HL-60 (cell line): ENCODE measurements at regions not wholly inside any gene's neighbourhood (a gene's known extent, or its start where the extent isn't known, plus 50 kb on each side); places are given as distances from the start of the nearest gene placed in this dataset.
A peak's percentile ranks its signal among the peaks of the same experiment; 100 is the strongest.

Source experiments
- DNase-seq, 2 experiments: peaks; one replicate each; pipeline ENCODE4 v3.0.0-alpha.2; 2010 to 2020; ENCODE audit warnings: low read depth in 1 of 2, low spot score in 1 of 2
- H3K27ac ChIP-seq: fragments of 250-450 bp; sonication (Bioruptor Pico); replicated peaks from 2 replicates; pipeline ENCODE4 v1.5.1; 2020; ENCODE audit warnings: mild to moderate bottlenecking, moderate library complexity
- H3K27me3 ChIP-seq: fragments of 250-450 bp; sonication (Bioruptor Pico); 2 replicates; pipeline ENCODE4 v1.5.1; 2021; ENCODE audit warnings: mild to moderate bottlenecking, moderate library complexity; ENCODE audit not compliant: insufficient read depth, poor library complexity, severe bottlenecking
- H3K4me3 ChIP-seq: replicated peaks from 2 replicates; pipeline ENCODE4 v1.5.1; 2011; ENCODE audit warnings: mild to moderate bottlenecking, control low read depth, low read length; ENCODE audit not compliant: insufficient read depth
- CTCF ChIP-seq: IDR thresholded peaks from one replicate; pipeline ENCODE4 v1.5.1; 2011; ENCODE audit warnings: low read length, control low read depth, inconsistent platforms; ENCODE audit not compliant: insufficient read depth
- GABPA ChIP-seq: IDR thresholded peaks from 2 replicates; pipeline ENCODE4 v1.6.1; 2012; ENCODE audit warnings: low read depth
- POLR2AphosphoS5 ChIP-seq: IDR thresholded peaks from 2 replicates; pipeline ENCODE4 v1.6.1; 2012; ENCODE audit warnings: low read depth
- REST ChIP-seq: IDR thresholded peaks from 2 replicates; pipeline ENCODE4 v1.6.1; 2012; ENCODE audit warnings: low read depth; ENCODE audit not compliant: insufficient replicate concordance
- SPI1 ChIP-seq: IDR thresholded peaks from 2 replicates; pipeline ENCODE4 v1.6.1; 2012; ENCODE audit warnings: low read depth, mild to moderate bottlenecking, borderline replicate concordance

- TF ChIP-seq POLR2AphosphoS5 = no peak
- peak; percentile 80 for TF ChIP-seq SPI1
- no peak for TF ChIP-seq REST
- TF ChIP-seq CTCF = no peak
- TF ChIP-seq GABPA = no peak
Measured at GRCh38 chr3:66904831-66905493, 93.1 kb upstream of the KBTBD8 start.

GRCh38 chr3:66907136-66907535 is 91.0 kb upstream of the KBTBD8 start:
- Histone ChIP-seq H3K27ac (no peak overlapping the region), H3K27me3 (no peaks in the 10 kb centered on the region), H3K4me3 (no peak overlapping the region)
- no peak for TF ChIP-seq POLR2AphosphoS5
- TF ChIP-seq CTCF = no peak
- TF ChIP-seq GABPA = no peak
- no peak for TF ChIP-seq SPI1
- no peak for TF ChIP-seq REST
- DNase-seq = no peak

More at GRCh38 chr3:66904831-66905493, 93.1 kb upstream of the KBTBD8 start:
- Histone ChIP-seq H3K27ac (no peak overlapping the region), H3K4me3 (no peak overlapping the region), H3K27me3 (no peaks in the 10 kb centered on the region)
- DNase-seq = peak in 1 of 2 experiments; percentile 33

- Histone ChIP-seq H3K4me3 (no peak overlapping the region), H3K27ac (no peak overlapping the region), H3K27me3 (no peaks in the 10 kb centered on the region)
- DNase-seq = no peak
- TF ChIP-seq REST = no peak
- TF ChIP-seq GABPA = no peak
- TF ChIP-seq POLR2AphosphoS5 = no peak
Measured at GRCh38 chr3:66910266-66911055, 87.6 kb upstream of the KBTBD8 start.
